ENCODE measurements at regions not wholly inside any gene's neighbourhood (a gene's known extent, or its start where the extent isn't known, plus 50 kb on each side); places are given as distances from the start of the nearest gene placed in this dataset.

GRCh38 chr6:129911732-129912131 lies 50.6 kb upstream of the TMEM244 start:
- DNase-seq (no peak), ATAC-seq (no peak)
- ChIA-PET POLR2A (interaction anchor here (0.6 kb wide), 1 partner anchor 126 kb away, joined by 3 read pairs; no protein-coding TSS in a partner anchor), CTCF (no interaction called here)
- no peaks in the 10 kb centered on the region for H3K9me3 Mint-ChIP-seq
- no peak overlapping the region for H3K4me3 Mint-ChIP-seq
- no peak overlapping the region for H3K27ac Mint-ChIP-seq
- H3K36me3 Mint-ChIP-seq (ENCODE audit: low read depth): no peaks in the 10 kb centered on the region
- H3K27me3 Mint-ChIP-seq: no peaks in the 10 kb centered on the region
- H3K4me1 Mint-ChIP-seq (ENCODE audit: low read depth): peaks cover under 1% of the 10 kb centered on the region
- intact Hi-C loops (cut with micrococcal nuclease): no loop called here
- no peak for TF ChIP-seq CTCF (IDR thresholded peaks at IDR 0.05)
